GM18507 (cell line): ENCODE measurements at regions not wholly inside any gene's neighbourhood (a gene's known extent, or its start where the extent isn't known, plus 50 kb on each side); places are given as distances from the start of the nearest gene placed in this dataset.
"Not testable (repeated sequence)": the region's sequence is repeated elsewhere in the genome, so short reads cannot be mapped to it uniquely, and the experiment has no call there.

ENCODE experiments used
- DNase-seq: peaks from one replicate; pipeline ENCODE4 v3.0.0; 2011; ENCODE audit warnings: low read depth; ENCODE audit not compliant: insufficient read length; ENCODE audit errors: extremely low spot score
- FAIRE-seq: peaks from 2 replicates; lab custom pipeline; 2011; peaks lifted over from hg19 to GRCh38; lab: Jason Lieb, UNC

DNA sequence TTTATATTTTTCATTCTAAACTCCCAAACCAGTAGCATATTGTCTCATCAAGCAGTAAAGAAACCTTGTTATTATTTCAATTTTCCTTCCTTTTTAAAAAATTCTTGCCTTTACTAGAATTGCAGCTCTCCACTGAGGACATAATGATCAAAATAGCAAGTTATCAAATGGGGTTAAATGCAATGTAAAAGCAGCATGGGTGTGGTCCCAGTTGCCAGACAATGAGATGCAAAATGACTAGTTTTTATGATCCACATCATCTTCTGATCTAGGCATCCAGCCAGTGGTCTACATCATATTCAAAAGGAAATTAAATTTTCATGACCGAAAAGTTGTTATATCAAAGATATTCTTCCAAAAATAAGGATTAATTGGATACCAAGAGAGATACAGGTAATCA, 427.9 kb upstream of the SMIM31 start:
- FAIRE-seq = no peak

DNA sequence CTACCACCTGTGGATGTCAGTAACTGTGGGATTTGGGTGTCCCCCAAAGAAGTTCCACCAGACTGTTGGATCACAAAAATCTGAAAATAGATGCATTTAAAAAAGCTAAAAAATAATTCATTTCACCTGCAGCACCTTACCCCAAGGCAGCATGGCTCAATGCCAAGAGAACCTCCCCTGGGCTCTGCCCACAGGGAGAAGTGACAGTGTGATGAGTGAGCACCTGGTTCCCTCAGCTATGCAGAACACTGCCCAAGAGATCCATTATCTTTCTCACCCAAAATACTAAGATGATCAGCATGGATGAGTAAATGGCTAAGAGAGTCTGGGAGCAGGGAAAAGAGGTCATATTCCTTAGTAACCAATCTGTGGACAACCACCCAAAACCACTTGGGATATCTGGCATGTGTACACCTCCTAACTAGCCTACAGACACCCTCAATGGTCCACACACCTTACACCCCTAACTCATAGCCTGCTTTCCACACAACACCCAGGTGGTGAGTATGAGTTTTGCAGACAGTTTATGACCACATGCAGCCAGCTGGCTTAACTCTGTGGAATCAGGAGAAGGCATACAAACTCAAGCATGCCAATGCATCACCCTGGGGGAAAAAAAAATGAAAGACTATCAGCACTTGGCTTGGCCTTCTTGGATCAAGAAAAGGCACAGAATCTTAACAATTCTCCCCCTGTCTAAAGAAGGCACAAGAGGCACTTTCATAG, 416.5 kb upstream of the SMIM31 start:
- FAIRE-seq (no peak), DNase-seq (no peak)

More for the DNA sequence above, 427.9 kb upstream of the SMIM31 start:
- no peak for DNase-seq

DNA sequence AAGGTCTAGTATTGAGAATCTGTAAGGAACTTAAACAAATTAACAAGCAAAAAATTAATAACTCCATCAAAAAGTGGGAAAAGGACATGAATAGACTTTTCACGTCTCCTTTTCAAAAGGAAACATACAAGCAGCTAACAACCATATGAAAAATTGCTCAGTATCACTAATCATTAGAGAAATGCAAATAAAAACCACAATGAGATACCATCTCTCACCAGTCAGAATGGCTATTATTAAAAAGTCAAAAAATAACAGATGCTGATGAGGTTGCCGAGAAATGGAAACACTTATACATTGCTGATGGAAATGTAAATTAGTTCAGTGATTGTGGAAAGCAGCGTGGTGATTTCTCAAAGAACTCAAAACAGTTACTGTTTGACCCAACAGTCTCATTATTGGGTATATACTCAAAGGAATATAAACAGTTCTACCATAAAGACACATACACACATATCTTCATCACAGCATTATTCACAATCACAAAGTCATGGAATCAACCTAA, 410.4 kb upstream of the SMIM31 start:
- FAIRE-seq = no peak

DNA sequence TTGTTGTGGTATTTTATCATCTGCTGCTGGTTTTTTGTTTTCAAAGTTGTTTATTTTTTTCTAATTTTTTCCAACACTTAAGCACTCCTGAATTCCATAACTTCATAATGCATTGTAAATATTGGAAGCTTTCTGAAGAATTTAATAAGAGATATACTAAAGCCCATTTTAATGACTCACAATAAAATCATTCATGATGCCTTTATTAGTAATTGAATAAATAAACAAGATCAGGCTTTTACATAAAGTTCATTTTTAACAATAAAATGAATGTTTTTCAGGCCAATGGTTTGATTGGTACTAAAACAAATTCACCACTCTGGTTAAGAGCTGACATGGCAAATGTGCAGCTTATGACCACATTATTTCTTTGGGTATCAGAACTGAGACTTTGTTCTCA, 408.2 kb upstream of the SMIM31 start:
- no peak for DNase-seq
- FAIRE-seq = no peak

More for the DNA sequence above, 410.4 kb upstream of the SMIM31 start:
- DNase-seq = no peak

DNA sequence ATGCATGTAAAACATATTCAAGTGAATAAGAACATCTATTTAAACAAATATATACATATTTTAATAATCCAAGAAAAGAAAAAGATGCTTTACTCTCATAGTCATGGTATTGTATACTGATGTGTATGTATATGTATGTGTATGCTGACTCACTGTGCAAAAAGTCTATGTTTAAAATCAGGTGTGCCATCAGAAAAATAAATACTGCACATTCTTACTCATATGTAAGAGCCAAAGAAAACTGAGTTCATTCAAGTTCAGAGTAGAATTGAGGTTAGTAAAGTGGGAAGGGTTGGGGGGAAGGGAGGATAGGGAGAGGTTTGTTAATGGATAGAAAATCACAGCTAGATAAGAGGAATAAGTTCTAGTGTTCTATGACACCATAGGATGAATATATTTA, 403.9 kb upstream of the SMIM31 start:
- FAIRE-seq = no peak

DNA sequence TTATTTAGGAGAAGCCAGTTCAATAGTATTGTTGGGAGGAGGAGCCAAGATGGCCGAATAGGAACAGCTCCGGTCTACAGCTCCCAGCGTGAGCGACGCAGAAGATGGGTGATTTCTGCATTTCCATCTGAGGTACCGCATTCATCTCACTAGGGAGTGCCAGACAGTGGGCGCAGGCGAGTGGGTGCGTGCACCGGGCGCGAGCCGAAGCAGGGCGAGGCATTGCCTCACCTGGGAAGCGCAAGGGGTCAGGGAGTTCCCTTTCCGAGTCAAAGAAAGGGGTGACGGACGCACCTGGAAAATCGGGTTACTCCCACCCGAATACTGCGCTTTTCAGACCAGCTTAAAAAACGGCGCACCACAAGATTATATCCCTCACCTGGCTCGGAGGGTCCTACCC, 403.2 kb upstream of the SMIM31 start:
- not testable (repeated sequence) for DNase-seq, FAIRE-seq

More for the DNA sequence above, 403.9 kb upstream of the SMIM31 start:
- no peak for DNase-seq

DNA sequence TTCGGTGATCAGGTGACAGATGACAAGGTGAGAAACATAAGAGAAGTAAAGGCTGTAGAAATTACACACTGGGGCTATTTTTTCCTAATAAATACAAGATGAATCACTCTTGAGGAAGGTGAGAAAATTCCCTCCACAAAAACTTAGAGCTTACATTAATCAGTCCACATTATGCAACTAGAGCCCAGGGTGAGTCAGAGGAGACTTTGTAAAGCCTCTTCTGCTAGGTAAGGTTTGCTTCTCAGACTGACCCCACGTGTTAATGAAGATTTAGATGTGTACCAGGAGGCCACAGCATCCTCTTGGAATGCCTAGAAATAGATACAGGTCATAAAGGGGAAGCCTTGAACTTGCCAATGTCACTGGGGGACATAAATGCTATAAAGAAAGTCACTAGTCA, 396.0 kb upstream of the SMIM31 start:
- FAIRE-seq = no peak

DNA sequence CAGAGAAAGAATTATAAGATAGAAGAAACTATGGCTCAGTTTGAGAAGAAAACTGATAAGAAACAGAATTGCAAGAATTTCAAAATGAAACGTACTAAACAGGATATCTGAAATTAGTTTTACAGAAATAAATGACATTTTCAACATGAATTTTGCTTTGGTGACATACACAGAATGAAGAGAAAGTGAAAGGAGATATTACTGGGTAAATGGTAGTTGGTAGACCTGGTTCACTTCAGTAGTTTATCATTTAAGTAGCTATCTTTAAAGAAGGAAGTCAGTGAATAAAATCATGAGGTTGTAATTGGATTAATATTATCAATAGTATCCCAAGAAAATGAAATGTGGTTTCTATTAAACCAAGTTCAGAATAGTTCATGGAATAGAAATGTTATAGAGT, 395.5 kb upstream of the SMIM31 start:
- FAIRE-seq (no peak), DNase-seq (no peak)

More for the DNA sequence above, 396.0 kb upstream of the SMIM31 start:
- no peak for DNase-seq

DNA sequence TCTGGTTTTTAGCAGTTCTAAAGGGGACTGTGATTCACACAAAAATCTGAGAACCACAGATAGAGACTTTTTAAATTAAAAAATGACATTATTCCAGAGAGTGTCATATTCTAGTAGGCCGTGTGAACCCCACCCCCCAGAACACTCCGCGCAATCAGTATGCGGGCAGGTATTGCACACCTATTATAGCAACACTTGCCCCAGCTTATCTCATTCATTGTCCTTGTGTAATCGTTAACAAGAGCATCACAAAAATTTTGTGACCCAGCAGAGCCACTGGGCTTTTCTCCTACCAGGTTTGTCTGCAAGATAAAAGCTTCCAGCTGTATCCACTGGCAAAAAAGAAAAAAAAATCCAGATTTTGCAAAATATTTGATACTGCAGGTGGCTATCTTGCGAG, 394.1 kb upstream of the SMIM31 start:
- DNase-seq (no peak), FAIRE-seq (no peak)

DNA sequence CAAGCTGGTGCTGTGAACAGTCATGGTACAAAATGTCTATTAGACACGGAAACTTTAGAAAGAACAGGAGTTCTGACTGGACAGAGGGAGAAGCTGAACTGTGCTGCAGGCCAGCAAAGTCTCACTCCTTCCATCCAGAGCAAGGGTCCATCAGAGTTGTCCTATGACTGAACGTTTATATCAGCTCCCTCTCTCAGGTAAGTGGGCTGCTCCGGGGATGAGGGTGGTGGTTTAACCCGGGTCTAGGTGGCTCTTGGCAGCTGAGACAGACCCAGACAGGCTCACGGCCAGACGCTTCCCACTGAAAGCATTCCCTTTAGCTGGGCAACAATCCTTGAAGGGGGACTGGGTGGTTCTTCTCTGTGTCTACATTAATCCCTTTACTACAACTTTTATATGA, 385.0 kb upstream of the SMIM31 start:
- DNase-seq (no peak), FAIRE-seq (no peak)

DNA sequence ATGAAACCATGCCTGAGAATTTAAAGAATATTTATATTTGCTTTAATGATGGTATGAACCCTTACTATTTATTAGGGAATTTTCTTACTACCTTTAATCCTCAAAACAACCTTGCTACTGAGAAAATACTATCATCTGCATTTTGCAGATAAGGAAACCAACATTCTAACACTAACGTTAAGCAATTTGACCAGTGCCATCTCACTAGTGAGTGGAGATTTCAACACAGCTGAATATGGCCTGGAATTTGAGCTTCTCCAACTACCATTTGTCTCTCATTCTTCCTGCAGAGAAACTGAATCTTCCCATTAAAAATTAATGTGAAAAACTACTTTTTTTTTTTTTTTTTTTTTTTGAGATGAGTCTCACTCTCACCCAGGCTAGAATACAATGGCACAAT, 380.9 kb upstream of the SMIM31 start:
- DNase-seq (no peak), FAIRE-seq (no peak)

DNA sequence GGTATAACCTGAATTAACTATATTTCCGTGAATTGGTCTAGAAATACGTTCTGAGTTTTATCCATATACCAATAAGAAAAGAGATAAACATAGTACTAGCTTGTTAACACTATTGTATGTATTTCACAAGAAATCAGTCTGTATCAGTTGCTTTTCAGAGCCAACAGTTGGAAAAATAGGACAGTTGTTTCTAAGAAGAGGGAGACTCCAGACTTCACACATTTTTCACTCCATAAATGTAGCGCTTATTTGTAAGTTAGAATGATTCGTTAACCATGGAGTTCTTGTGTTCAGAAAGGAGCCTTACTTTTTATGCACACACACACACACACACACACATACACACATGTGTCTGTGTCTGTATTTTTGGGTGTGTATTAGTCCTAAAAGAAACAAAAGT, 376.7 kb upstream of the SMIM31 start:
- no peak for DNase-seq
- no peak for FAIRE-seq

DNA sequence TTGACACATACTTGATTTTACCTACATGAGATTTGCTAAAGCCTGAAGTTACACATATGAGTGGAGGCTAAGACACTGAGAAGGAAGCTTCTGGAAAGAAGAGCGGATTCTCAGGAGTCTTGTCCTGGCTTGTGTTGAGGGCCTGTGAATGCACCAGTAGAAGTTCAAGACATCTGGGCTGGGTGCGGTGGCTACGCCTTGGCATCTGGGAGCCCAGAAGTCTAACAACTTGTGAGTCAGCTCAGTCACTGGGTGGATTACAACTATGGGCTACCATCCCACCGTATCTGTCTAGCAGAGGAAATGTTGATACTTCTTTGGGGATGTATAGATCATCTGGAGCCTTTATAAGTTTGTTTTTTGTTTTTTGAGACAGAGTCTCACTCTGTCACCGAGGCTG, 375.6 kb upstream of the SMIM31 start:
- FAIRE-seq = no peak
- no peak for DNase-seq

DNA sequence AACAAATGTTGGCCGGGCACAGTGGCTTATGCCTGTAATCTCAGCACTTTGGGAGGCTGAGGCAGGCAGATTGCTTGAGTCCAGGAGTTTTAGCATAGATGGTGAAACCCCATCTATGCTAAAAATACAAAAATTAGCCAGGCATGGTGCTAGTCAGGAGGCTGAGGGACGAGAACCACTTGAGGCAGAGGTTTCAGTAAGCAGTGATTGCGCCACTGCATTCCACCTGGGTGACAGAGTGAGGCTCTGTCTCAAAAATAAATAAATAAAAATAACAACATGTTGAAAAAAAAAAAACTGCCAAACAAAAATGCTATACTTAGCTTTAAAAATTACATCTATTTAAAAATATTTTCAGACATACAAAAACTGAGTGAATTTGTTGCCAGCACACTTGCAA, 374.2 kb upstream of the SMIM31 start:
- no peak for FAIRE-seq

DNA sequence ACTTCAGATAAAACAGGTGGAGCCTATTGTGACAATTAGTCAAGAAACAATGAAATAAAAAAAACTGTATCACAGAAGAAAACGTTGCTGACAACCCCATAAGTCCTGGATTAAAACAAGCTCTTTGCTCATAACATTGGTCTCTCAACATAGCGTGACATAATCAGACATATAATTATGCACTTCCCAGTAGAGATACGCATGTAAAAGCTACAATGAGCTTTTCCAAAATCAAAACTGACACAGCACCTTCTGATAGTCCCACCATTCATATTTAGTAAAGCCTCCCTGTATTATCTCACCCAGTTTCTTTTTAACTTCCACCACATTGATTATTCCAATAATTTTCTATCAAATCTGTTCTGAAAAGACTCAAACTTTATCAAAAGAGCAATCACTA, 372.1 kb upstream of the SMIM31 start:
- DNase-seq = no peak
- FAIRE-seq = no peak

More for the DNA sequence above, 374.2 kb upstream of the SMIM31 start:
- no peak for DNase-seq

DNA sequence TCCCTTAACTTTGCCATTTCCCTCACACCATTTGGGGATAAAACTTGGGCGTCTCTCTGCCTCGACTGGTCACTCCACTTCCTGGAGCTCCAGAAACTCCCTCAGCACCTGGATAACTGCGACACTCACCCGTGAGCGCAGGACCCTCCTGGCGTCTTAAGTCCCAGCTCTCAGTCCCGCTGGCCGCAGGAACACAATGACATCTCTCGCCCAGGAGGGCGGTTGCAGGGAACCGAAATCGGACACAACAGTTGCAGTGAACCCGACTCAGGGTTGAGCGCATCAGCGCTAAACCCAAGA, 370.9 kb upstream of the SMIM31 start:
- DNase-seq (no peak), FAIRE-seq (no peak)

DNA sequence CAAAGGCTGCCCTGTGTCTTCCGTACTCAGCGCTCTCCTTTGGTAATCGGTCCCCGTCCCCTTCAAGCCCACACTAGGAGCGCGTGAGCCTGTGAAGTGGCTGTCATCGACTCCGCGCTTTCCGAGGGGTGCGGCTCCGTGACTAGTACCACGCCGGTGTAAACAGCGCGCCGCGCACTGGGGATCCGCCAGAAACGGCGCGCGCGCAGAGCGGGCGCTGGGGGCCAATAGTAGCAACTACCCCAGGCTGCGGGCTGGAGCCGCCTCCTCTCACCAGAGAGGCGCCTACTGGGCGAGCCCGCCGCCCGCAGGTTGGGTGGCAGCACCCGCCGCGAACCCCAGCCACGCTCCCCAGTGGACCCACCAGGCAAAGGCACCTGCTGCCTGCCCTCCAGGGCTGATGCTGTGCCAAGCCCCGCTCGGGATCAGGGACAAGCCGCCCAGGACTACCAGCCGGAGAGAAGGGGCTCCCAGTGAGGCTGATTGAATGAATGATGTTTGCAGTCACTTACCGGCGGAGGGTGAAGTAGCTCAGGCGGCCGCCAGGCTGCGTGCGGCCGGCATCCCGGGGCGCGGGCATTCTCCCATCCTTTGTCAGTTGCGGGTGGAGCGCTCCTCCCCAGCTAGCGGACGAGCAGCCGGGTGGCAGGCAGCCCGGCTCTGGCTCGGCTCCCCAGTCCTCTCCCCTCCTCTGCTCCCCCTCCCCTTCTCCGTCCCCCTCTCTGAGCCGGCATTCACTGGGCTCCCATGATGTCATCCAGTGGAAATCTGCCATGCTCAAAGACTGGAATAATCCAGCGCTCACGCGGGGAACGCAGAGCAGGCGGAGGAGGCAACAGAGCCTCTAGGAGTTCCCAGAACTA, 370.3 kb upstream of the SMIM31 start:
- no peak for DNase-seq
- no peak for FAIRE-seq

DNA sequence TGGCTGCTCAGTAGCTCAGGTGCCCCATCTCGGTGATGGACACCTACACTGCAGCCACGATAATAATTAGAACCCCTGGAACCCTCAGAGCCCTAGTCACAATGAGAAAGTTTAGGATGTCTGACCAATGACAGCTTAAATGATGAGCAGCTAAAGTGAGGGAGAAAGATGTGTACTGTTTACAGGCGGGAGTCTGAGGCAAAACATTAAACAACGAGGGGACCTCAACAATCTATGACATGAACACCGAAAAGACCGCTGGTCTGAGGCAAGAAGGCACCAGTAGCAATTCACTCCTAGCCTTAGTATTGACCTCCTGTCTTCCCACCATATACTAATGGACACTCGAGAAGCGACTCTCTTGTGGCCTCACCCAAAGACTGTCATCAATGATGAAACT, 369.5 kb upstream of the SMIM31 start:
- no peak for DNase-seq
- FAIRE-seq = no peak

DNA sequence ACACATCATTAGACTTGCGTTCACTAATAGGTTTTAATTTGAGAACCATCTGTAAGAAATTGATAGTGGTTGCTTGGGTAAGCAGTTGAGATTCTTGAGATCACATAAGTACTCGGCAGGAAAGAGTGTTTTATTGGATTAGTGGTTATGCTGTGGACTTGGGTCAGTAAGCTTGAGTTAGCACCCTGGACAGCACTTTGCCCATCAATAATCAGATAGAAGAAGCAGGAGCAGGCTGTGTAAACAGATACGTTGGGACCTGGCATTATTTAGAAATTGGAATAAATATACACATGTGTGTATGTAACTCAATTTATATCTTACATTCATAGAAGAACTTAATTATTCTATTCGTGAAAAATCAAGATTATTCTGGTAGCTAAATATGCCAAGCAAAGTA, 357.5 kb upstream of the SMIM31 start:
- FAIRE-seq (no peak), DNase-seq (no peak)

DNA sequence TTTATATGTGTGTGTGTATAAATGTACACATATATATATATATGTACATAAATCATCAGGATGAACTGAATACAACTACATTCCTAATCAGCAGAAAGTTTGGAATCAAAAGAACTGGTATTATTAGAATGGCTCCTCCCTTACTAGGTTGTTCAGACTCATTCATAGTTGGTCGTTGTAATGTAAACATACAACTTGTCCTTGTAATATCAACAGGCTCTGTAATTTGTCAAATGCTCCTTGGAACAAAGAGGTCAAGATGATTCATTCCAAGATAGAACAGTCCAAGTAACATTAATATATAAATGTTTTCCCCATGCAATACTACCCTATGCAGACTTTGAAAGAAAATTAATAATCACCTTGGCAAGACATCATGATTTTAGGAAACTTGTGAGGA, 351.4 kb upstream of the SMIM31 start:
- no peak for FAIRE-seq
- DNase-seq = no peak

DNA sequence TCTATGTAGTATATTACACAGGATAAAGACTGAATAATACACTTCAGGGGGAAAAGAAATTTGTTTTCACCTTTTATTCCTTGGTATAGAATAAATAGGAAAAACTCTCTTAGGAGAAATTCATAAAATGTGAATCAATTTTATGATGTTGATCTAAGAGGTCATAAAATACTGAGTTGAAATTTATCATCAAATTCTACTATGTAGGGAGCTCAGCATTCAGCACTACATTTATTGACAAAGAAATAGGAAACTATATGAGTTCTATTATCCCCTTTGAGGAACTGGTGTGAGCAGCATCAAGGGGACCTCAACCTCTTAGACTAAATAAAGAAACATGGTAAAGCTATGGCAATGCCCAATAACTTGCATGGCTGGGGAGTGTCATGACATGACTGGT, 348.2 kb upstream of the SMIM31 start:
- FAIRE-seq = no peak

More for the DNA sequence above, 348.2 kb upstream of the SMIM31 start:
- DNase-seq = no peak
